ENCODE measurements at regions not wholly inside any gene's neighbourhood (a gene's known extent, or its start where the extent isn't known, plus 50 kb on each side); places are given as distances from the start of the nearest gene placed in this dataset.

GRCh38 chr3:25037049-25037547 lies 391.0 kb upstream of the RARB start:
- no peak for DNase-seq (ENCODE audit: low read depth in 2 of 3, low spot score in 2 of 3)

- DNase-seq (ENCODE audit: low read depth in 2 of 3, low spot score in 2 of 3), result no peak
Observed at GRCh38 chr3:25038271-25038670, 389.8 kb upstream of the RARB start.

GRCh38 chr3:25038922-25039321 lies 389.1 kb upstream of the RARB start:
- no peak for DNase-seq (ENCODE audit: low read depth in 2 of 3, low spot score in 2 of 3)

GRCh38 chr3:25040748-25041147 lies 387.3 kb upstream of the RARB start:
- DNase-seq (ENCODE audit: low read depth in 2 of 3, low spot score in 2 of 3), result no peak

- DNase-seq (ENCODE audit: low read depth in 2 of 3, low spot score in 2 of 3), result no peak
Observed at GRCh38 chr3:25041871-25042584, 386.0 kb upstream of the RARB start.

GRCh38 chr3:25043177-25043576 lies 384.9 kb upstream of the RARB start:
- DNase-seq (ENCODE audit: low read depth in 2 of 3, low spot score in 2 of 3), result no peak

GRCh38 chr3:25043749-25044148 lies 384.3 kb upstream of the RARB start:
- DNase-seq (ENCODE audit: low read depth in 2 of 3, low spot score in 2 of 3), result no peak

- DNase-seq (ENCODE audit: low read depth in 2 of 3, low spot score in 2 of 3), result no peak
Observed at GRCh38 chr3:25044762-25045710, 383.0 kb upstream of the RARB start.

- no peak for DNase-seq (ENCODE audit: low read depth in 2 of 3, low spot score in 2 of 3)
Observed at GRCh38 chr3:25046911-25047771, 380.9 kb upstream of the RARB start.

GRCh38 chr3:25049304-25049703 lies 378.8 kb upstream of the RARB start:
- DNase-seq (ENCODE audit: low read depth in 2 of 3, low spot score in 2 of 3), result no peak

- no peak for DNase-seq (ENCODE audit: low read depth in 2 of 3, low spot score in 2 of 3)
Observed at GRCh38 chr3:25053360-25053759, 374.7 kb upstream of the RARB start.

GRCh38 chr3:25056036-25056755 lies 371.9 kb upstream of the RARB start:
- DNase-seq (ENCODE audit: low read depth in 2 of 3, low spot score in 2 of 3), result no peak

- DNase-seq (ENCODE audit: low read depth in 2 of 3, low spot score in 2 of 3), result no peak
Observed at GRCh38 chr3:25056803-25057351, 371.2 kb upstream of the RARB start.

- no peak for DNase-seq (ENCODE audit: low read depth in 2 of 3, low spot score in 2 of 3)
Observed at GRCh38 chr3:25057379-25057778, 370.7 kb upstream of the RARB start.

- no peak for DNase-seq (ENCODE audit: low read depth in 2 of 3, low spot score in 2 of 3)
Observed at GRCh38 chr3:25064681-25065080, 363.4 kb upstream of the RARB start.

- no peak for DNase-seq (ENCODE audit: low read depth in 2 of 3, low spot score in 2 of 3)
Observed at GRCh38 chr3:25069970-25070369, 358.1 kb upstream of the RARB start.

- DNase-seq (ENCODE audit: low read depth in 2 of 3, low spot score in 2 of 3), result no peak
Observed at GRCh38 chr3:25071846-25072245, 356.2 kb upstream of the RARB start.

- DNase-seq (ENCODE audit: low read depth in 2 of 3, low spot score in 2 of 3), result no peak
Observed at GRCh38 chr3:25073423-25073822, 354.6 kb upstream of the RARB start.

GRCh38 chr3:25074149-25074548 lies 353.9 kb upstream of the RARB start:
- DNase-seq (ENCODE audit: low read depth in 2 of 3, low spot score in 2 of 3), result no peak

- DNase-seq (ENCODE audit: low read depth in 2 of 3, low spot score in 2 of 3), result no peak
Observed at GRCh38 chr3:25080461-25080860, 347.6 kb upstream of the RARB start.
